ENCODE measurements at regions not wholly inside any gene's neighbourhood (a gene's known extent, or its start where the extent isn't known, plus 50 kb on each side); places are given as distances from the start of the nearest gene placed in this dataset.

GRCh38 chr1:193520472-193520871 is 334.1 kb upstream of the B3GALT2 start:
- TF ChIP-seq CTCF (IDR thresholded peaks at IDR 0.05; ENCODE audit: low read depth, low read length, poor library complexity, severe bottlenecking) = no peak
- TF ChIP-seq EZH2phosphoT487 (IDR thresholded peaks at IDR 0.05; ENCODE audit: borderline replicate concordance, low read length) = no peak
